ENCODE measurements at regions not wholly inside any gene's neighbourhood (a gene's known extent, or its start where the extent isn't known, plus 50 kb on each side); places are given as distances from the start of the nearest gene placed in this dataset.

- TF ChIP-seq POLR2A (IDR thresholded peaks at IDR 0.05) = no peak
- TF ChIP-seq CTCF (IDR thresholded peaks at IDR 0.05) = no peak
These were observed 260.2 kb upstream of the N4BP1 start for GRCh38 chr16:48870141-48870540.

Measured in suprapubic skin (tissue), 3 donors.